OCI-LY1 (cell line): ENCODE measurements at regions not wholly inside any gene's neighbourhood (a gene's known extent, or its start where the extent isn't known, plus 50 kb on each side); places are given as distances from the start of the nearest gene placed in this dataset.

ENCODE experiments used
- CTCF ChIP-seq: fragments of 200-600 bp; sonication (generic), shearing (Covaris generic); IDR thresholded peaks from 2 replicates; pipeline ENCODE4 v1.5.1; 2017; ENCODE audit warnings: mild to moderate bottlenecking, antibody characterized with exemption, low read length, moderate library complexity, mixed read lengths
- EZH2 ChIP-seq: fragments of 200-600 bp; sonication (generic), shearing (Covaris generic); IDR thresholded peaks from 2 replicates; pipeline ENCODE4 v1.8.0; 2017; ENCODE audit warnings: borderline replicate concordance, mixed run types, mild to moderate bottlenecking, antibody characterized with exemption, low read length, moderate library complexity, mixed read lengths

DNA sequence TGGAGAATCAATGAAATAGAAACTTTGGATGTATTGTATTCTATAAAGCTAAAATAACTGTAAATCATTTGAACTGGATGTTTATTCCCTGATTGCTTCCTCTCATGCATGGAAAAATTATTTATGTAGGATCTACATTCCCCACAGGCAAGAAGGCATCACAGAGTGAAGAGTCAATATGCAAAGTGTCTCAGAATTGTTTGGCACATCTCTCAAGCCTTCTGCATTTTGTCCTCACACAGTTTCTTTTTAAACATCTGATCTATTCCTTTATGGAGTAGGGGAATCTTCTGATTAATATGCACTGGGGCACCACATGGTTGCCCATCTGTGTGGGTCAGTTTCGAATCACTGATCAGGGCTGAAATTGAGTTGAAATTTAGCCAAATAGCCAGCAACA is 465.4 kb downstream of the ZNF804A start:
- TF ChIP-seq CTCF (no peak), EZH2 (no peak)
